ENCODE measurements at regions not wholly inside any gene's neighbourhood (a gene's known extent, or its start where the extent isn't known, plus 50 kb on each side); places are given as distances from the start of the nearest gene placed in this dataset.

GRCh38 chr13:78136966-78137365, 218.3 kb upstream of the EDNRB start:
- TF ChIP-seq POLR2A (IDR thresholded peaks at IDR 0.05): no peak
- TF ChIP-seq, protein P1, sequence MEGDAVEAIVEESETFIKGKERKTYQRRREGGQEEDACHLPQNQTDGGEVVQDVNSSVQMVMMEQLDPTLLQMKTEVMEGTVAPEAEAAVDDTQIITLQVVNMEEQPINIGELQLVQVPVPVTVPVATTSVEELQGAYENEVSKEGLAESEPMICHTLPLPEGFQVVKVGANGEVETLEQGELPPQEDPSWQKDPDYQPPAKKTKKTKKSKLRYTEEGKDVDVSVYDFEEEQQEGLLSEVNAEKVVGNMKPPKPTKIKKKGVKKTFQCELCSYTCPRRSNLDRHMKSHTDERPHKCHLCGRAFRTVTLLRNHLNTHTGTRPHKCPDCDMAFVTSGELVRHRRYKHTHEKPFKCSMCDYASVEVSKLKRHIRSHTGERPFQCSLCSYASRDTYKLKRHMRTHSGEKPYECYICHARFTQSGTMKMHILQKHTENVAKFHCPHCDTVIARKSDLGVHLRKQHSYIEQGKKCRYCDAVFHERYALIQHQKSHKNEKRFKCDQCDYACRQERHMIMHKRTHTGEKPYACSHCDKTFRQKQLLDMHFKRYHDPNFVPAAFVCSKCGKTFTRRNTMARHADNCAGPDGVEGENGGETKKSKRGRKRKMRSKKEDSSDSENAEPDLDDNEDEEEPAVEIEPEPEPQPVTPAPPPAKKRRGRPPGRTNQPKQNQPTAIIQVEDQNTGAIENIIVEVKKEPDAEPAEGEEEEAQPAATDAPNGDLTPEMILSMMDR (IDR thresholded peaks at IDR 0.05): no peak
- H3K4me3 ChIP-seq: no peak overlapping the region
- intact Hi-C loops (cut with DNase I): loop anchor here (5.0 kb wide), 1 partner anchor 840 kb away; no protein-coding TSS in a partner anchor
- no peaks in the 10 kb centered on the region for H3K36me3 ChIP-seq (replicated peaks in 1 of 2; ENCODE audit: insufficient read depth in 1 of 2, low read depth in 2 of 2)
- H3K27me3 ChIP-seq: no peaks in the 10 kb centered on the region
- no peak for DNase-seq
- H3K9me3 ChIP-seq: no peaks in the 10 kb centered on the region
- 39 to 44% methylated on average over 3 of the region's 3 CpGs for WGBS, 2 donors
- no peak for ATAC-seq
- no peak overlapping the region for H3K27ac ChIP-seq
- H3K4me1 ChIP-seq: no peaks in the 10 kb centered on the region

GRCh38 chr13:78133511-78133910, 214.9 kb upstream of the EDNRB start:
- DNase-seq: no peak
- no peak for ATAC-seq
- Histone ChIP-seq H3K9me3 (no peaks in the 10 kb centered on the region), H3K4me3 (no peak overlapping the region), H3K4me1 (no peaks in the 10 kb centered on the region), H3K27ac (no peak overlapping the region), H3K36me3 (replicated peaks in 1 of 2; ENCODE audit: insufficient read depth in 1 of 2, low read depth in 2 of 2) (no peaks in the 10 kb centered on the region), H3K27me3 (no peaks in the 10 kb centered on the region)
- no peak for TF ChIP-seq POLR2A (IDR thresholded peaks at IDR 0.05)
- TF ChIP-seq, protein P1 (IDR thresholded peaks at IDR 0.05): no peak
- intact Hi-C loops (cut with DNase I): no loop called here
- 44 to 59% methylated on average over 3 of the region's 3 CpGs for WGBS, 2 donors

- Histone ChIP-seq H3K36me3 (replicated peaks in 1 of 2; ENCODE audit: insufficient read depth in 1 of 2, low read depth in 2 of 2) (no peaks in the 10 kb centered on the region), H3K27ac (no peak overlapping the region), H3K27me3 (no peaks in the 10 kb centered on the region), H3K4me3 (no peak overlapping the region), H3K4me1 (no peaks in the 10 kb centered on the region), H3K9me3 (no peaks in the 10 kb centered on the region)
- TF ChIP-seq, protein P1 (IDR thresholded peaks at IDR 0.05): no peak
- no peak for TF ChIP-seq POLR2A (IDR thresholded peaks at IDR 0.05)
- DNase-seq (no peak), ATAC-seq (no peak)
- intact Hi-C loops (cut with DNase I): no loop called here
Measured at GRCh38 chr13:78131811-78132210, 213.2 kb upstream of the EDNRB start.

GRCh38 chr13:78131346-78131745, 212.7 kb upstream of the EDNRB start:
- H3K4me3 ChIP-seq: no peak overlapping the region
- DNase-seq (no peak), ATAC-seq (no peak)
- H3K4me1 ChIP-seq: no peaks in the 10 kb centered on the region
- intact Hi-C loops (cut with DNase I): no loop called here
- TF ChIP-seq, protein P1 (IDR thresholded peaks at IDR 0.05): no peak
- no peak for TF ChIP-seq POLR2A (IDR thresholded peaks at IDR 0.05)
- 64 to 74% methylated on average over 2 of the region's 2 CpGs for WGBS, 2 donors
- no peaks in the 10 kb centered on the region for H3K27me3 ChIP-seq
- no peaks in the 10 kb centered on the region for H3K36me3 ChIP-seq (replicated peaks in 1 of 2; ENCODE audit: insufficient read depth in 1 of 2, low read depth in 2 of 2)
- no peak overlapping the region for H3K27ac ChIP-seq
- no peaks in the 10 kb centered on the region for H3K9me3 ChIP-seq

DNA sequence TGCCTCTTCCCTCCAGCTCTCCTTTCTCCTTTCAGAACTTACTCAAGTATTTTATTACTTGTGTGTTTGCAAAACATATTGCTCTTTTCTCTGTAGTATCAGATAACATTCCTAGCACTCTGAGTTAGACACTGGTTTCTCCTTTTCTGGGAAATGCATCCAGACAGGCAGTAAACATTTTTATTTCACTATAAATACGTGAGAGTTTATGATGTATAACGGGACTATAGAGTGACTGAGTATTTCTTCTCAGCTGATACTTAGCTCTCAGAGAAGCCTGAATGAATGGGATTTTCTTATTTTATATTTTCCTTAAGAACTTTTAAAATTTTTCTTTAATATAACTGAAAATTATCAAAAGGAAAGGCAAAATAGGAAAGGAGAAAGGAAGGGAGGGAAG, 211.2 kb upstream of the EDNRB start:
- H3K9me3 ChIP-seq: no peaks in the 10 kb centered on the region
- WGBS, 2 donors: 45 to 57% methylated on average over 2 of the region's 2 CpGs
- ATAC-seq (no peak), DNase-seq (no peak)
- intact Hi-C loops (cut with DNase I): no loop called here
- no peak overlapping the region for H3K4me3 ChIP-seq
- no peak overlapping the region for H3K27ac ChIP-seq
- no peak for TF ChIP-seq POLR2A (IDR thresholded peaks at IDR 0.05)
- TF ChIP-seq, protein P1 (IDR thresholded peaks at IDR 0.05): no peak
- H3K4me1 ChIP-seq: no peaks in the 10 kb centered on the region
- H3K36me3 ChIP-seq (replicated peaks in 1 of 2; ENCODE audit: insufficient read depth in 1 of 2, low read depth in 2 of 2): no peaks in the 10 kb centered on the region
- H3K27me3 ChIP-seq: no peaks in the 10 kb centered on the region

All from body of pancreas (tissue), 4 donors.